COR-L47 (cell line): ENCODE measurements at regions not wholly inside any gene's neighbourhood (a gene's known extent, or its start where the extent isn't known, plus 50 kb on each side); places are given as distances from the start of the nearest gene placed in this dataset.
"Not testable (repeated sequence)": the region's sequence is repeated elsewhere in the genome, so short reads cannot be mapped to it uniquely, and the experiment has no call there.

ENCODE experiments used
- DNase-seq: peaks from one replicate; lab custom pipeline; 2025; lab: John Stamatoyannopoulos, UW

GRCh38 chr9:90459321-90459720 is 183.3 kb downstream of the DIRAS2 start:
- DNase-seq, result no peak

DNA sequence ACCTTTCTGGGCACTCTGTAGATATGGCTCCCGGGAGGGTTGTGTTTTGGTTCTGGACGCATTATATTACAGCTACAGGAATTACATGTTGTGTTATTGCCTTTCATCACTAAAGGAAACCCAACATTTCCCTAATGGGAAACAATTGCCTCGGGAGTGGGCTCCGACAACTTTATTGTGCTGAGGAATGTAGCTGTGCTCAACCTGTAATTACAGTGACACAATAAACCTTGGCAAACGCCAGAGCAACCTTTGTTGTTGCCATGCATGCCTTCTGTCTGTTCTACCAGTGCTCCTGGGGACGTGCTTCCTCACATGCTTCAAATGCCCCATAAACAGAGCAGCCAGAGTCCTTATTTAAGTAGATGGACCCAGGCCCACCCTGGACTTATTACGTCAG is 182.4 kb downstream of the DIRAS2 start:
- no peak for DNase-seq

GRCh38 chr9:90464978-90465377 is 177.6 kb downstream of the DIRAS2 start:
- DNase-seq, result no peak

DNA sequence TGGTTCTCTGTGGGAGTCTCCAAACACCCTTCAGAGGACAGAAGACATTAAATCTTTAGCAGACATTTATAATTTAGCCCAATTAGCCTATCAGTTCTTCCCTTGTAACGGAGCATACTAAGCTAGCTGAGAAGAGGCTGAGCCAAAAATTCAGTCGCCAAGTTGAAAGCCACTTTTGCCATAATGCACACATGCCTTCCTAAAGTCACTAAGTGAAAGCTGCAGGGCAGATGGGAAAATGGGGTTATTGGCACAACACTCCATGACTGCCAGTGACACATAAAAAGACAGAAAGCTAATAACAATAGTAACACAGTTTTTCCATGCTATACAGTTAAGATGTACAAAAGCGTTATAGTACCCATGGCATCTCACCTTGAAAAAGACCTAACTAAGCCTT is 176.2 kb downstream of the DIRAS2 start:
- DNase-seq, result no peak

- DNase-seq, result no peak
Measured at GRCh38 chr9:90469435-90469834, 173.2 kb downstream of the DIRAS2 start.

DNA sequence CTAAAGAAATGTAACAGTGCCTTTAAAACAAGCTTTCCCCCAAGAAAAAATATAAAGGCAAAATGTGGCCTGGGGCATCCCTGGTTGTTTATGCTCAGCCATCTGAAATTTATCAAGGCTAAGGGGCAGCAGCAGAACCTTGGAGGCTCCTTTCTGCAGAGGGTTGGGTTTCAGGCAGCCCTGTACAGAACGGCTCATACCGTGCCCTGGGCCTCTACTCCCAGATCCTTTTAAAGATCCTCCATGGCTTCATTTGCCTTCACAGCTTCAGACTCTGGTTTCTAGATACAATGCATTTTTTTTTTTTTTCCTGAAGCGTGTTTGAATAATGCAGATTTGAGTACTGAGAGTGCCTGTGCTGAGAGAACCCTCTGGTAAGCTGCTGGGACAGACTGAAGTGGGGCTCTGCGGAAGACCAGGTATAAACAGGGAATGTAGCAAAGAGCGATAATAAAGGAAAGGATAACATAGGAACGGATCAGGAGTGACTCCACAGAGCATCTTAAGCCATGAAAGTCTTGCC is 172.7 kb downstream of the DIRAS2 start:
- DNase-seq, result no peak

- no peak for DNase-seq
Measured at GRCh38 chr9:90476058-90476457, 166.6 kb downstream of the DIRAS2 start.

DNA sequence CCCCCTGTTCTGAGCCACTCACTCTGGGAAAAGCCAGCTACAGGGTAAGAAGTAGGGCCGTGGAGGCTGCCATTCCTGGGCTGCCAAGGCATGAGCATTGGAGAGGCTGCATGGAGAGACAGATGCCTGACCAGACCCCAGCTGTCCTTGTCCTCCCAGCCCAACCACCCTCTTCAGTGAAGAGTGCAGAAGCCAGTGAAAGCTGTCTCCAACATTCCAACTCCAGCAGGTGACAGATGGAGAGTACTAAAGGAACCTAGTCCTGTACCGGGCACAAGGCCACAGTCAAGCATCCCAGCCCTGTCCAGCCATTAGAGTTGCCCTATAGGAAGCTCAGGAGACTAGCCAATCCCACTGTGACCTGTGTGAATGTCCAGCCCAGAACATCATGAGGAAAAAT is 165.1 kb downstream of the DIRAS2 start:
- DNase-seq, result no peak

- no peak for DNase-seq
Measured at GRCh38 chr9:90478821-90479220, 163.8 kb downstream of the DIRAS2 start.

GRCh38 chr9:90485028-90485427 is 157.6 kb downstream of the DIRAS2 start:
- no peak for DNase-seq

GRCh38 chr9:90489066-90489465 is 153.6 kb downstream of the DIRAS2 start:
- no peak for DNase-seq

DNA sequence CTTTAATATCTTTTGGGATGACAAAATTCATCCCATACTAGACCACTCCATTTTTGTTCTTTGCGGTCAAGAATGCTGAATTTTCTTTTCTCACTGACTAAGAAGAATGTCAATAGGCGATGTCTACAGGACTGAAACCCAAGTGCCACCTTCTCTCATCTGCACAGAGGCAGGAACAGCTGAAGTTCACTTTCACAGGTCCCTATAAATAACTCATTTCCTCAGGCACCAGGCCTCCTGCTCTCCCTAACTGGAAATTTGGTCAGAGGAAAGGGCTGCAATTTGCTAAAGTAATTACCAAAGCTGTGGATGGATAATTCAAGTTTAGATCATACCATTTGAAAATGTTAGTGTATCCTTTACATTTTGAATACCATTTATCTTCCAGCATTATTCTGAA is 142.9 kb downstream of the DIRAS2 start:
- no peak for DNase-seq

DNA sequence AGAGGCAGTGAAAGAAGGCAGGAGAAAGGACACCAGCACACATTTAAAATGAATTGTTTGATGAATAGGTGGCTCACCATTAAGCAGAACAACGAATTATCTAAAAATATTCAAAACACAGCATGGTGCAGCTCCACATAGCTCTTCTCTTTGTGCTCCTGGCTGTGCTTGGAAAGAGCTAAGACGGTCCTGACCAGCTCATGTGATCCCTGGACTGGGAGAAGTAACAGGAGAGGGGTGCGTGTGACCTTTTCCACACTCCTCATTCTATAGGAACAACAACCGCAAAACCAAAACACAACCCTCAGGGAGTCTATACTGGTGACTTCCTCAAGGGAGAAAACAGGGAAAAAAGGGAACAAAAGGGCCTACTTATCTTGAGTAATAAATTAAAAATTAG is 140.5 kb downstream of the DIRAS2 start:
- no peak for DNase-seq

- DNase-seq, result no peak
Measured at GRCh38 chr9:90504486-90504885, 138.1 kb downstream of the DIRAS2 start.

GRCh38 chr9:90505695-90506094 is 136.9 kb downstream of the DIRAS2 start:
- DNase-seq, result no peak

- not testable (repeated sequence) for DNase-seq
Measured at GRCh38 chr9:90506402-90506801, 136.2 kb downstream of the DIRAS2 start.

GRCh38 chr9:90507621-90508020 is 135.0 kb downstream of the DIRAS2 start:
- DNase-seq, result no peak

DNA sequence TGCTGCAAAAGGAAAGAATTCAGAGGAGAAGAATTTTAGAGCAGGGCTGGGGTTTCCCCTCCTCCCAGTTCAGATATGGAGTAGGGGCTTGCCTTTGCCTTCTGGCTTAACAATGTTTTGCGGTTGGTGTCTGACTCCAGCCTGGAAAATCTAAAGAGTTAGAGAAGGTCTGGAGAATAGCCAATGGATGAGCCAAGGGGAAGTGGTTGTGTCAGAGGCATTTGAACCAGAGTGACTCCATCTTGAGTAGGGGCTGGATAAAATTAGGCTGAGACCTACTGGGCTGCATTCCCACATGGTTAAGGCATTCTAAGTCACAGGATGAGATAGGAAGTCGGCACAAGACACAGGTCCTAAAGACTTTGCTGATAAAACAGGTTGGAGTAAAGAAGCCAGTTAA is 133.7 kb downstream of the DIRAS2 start:
- DNase-seq, result no peak

- no peak for DNase-seq
Measured at GRCh38 chr9:90511711-90512110, 130.9 kb downstream of the DIRAS2 start.

- no peak for DNase-seq
Measured at GRCh38 chr9:90514877-90515276, 127.7 kb downstream of the DIRAS2 start.

DNA sequence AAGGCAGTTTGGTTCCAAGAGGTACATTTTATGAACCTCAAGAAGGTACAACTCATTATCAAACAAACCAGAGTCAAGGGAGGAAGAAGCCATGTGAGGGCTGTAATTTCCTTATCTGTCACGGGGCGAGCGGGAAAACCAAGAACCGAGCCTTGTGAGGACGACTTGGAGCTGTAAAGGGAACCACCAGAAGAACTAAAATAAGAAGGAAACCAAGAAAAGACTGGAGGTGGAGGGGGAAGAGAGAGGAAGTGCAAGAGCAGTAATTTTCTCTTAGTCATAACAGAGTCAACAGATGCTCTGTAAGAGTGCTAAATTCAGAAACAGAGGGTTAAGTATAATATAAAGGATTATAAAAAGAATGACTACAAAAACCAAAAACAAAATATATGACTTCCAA is 127.1 kb downstream of the DIRAS2 start:
- DNase-seq, result no peak

DNA sequence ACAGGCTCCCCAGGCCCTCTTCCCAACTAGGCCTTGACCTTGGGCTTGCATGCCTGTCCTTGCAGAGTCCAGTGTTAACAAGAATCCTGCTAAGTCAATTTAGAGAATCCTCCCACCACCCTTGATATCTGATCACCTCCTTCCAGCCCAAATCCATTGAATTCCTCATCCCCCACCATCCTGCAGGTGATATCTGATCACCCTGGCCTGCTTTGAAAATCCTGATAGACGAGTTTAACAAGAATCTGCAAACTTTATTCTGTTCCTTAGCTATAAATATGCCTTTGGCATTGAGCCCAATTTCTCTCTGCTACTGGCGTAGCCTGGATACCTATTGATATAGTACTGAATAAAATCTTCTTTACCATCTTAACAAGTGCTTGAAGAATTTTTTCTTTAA is 125.5 kb downstream of the DIRAS2 start:
- no peak for DNase-seq

GRCh38 chr9:90521811-90522570 is 120.6 kb downstream of the DIRAS2 start:
- DNase-seq, result no peak

- peak; percentile 24 for DNase-seq
Measured at GRCh38 chr9:90523958-90524357, 118.7 kb downstream of the DIRAS2 start.
